ENCODE measurements at regions not wholly inside any gene's neighbourhood (a gene's known extent, or its start where the extent isn't known, plus 50 kb on each side); places are given as distances from the start of the nearest gene placed in this dataset.

GRCh38 chr18:73136134-73136533 lies 268.3 kb upstream of the NETO1 start:
- DNase-seq (ENCODE audit: low read depth), result no peak

- DNase-seq (ENCODE audit: low read depth), result peak; percentile 13
Observed at GRCh38 chr18:73124175-73124574, 256.4 kb upstream of the NETO1 start.

DNA sequence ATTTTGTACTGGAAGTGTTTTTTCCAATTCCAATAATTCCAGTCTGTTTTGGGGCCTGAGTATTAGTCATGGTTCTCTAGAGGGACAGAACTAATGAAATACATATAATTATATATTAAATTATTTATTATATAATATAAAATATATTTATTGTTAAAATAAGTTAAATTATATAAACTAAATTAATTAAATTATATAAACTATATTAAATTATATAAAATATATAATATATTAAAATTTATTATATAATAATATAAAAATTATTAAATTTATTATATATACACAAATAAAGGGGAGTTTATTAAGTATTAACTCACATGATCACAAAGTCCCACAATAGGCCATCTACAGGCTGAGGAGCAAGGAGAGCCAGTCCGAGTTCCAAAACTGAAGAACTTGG lies 253.4 kb upstream of the NETO1 start:
- DNase-seq (ENCODE audit: low read depth), result no peak

GRCh38 chr18:73120626-73121025 lies 252.8 kb upstream of the NETO1 start:
- DNase-seq (ENCODE audit: low read depth), result no peak

- DNase-seq (ENCODE audit: low read depth), result no peak
Observed at GRCh38 chr18:73119574-73119973, 251.8 kb upstream of the NETO1 start.

DNA sequence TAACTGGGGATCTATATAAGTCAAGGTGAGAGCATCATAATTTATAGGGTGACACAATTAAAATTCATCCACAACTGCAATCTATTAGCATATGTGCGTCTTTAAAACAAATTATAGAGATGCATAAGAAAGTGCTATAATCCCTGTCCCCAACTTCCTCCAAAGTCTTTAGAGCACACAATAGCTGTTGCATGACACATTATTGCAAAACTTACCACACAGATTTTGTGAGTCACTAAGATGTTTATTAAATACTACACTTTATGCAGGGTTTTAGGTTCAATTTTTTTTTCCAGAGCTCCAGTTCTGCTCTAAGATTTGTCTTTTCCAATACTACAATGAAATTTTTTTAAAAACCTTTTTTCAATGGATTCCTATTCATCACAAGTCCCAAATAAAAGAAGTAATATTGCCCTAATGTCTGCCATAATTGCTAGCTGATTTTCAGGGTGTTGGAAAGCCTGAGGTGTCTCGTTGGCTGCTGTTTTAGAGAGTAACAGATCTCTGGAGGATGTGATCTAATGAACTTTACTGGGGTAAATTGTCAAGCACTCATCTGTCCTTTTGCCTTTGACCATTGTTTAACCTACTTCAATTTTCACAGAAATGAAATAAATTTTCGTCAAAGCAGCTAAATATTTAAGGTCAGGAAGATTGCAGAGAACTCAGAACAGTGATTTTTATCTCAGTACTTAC lies 250.5 kb upstream of the NETO1 start:
- DNase-seq (ENCODE audit: low read depth), result peak; percentile 46

- no peak for DNase-seq (ENCODE audit: low read depth)
Observed at GRCh38 chr18:73110307-73110706, 242.5 kb upstream of the NETO1 start.

- peak; percentile 57 for DNase-seq (ENCODE audit: low read depth)
Observed at GRCh38 chr18:73101977-73102376, 234.2 kb upstream of the NETO1 start.

- DNase-seq (ENCODE audit: low read depth), result peak; percentile 69
Observed at GRCh38 chr18:73101491-73101890, 233.7 kb upstream of the NETO1 start.

GRCh38 chr18:73099759-73100158 lies 232.0 kb upstream of the NETO1 start:
- DNase-seq (ENCODE audit: low read depth), result no peak

DNA sequence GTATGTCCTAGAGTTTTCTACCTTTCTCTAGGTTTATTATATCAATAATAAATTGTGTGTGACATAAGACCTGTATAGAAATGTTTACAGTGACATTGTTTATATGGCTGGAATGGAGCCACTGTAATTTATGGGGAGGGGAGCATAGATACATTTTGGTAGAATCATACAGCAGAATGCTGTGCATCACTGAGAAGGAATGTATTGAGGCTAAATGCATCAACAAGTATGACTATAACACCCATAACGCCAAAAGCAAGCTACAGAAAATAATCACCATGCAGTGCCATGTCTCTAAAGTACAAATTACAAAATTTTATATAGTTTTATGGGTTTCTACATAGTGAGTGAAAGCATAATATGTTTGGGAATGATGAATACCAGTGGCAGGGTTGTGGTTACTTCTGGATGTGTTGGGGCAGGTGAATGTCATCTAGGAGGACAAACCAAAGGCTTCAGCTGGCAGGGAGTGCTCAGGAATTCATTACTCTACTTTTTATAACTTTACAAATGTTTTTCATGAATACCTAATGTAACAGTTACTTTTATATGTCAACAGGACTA lies 226.0 kb upstream of the NETO1 start:
- DNase-seq (ENCODE audit: low read depth), result no peak

- no peak for DNase-seq (ENCODE audit: low read depth)
Observed at GRCh38 chr18:73088445-73088844, 220.7 kb upstream of the NETO1 start.

DNA sequence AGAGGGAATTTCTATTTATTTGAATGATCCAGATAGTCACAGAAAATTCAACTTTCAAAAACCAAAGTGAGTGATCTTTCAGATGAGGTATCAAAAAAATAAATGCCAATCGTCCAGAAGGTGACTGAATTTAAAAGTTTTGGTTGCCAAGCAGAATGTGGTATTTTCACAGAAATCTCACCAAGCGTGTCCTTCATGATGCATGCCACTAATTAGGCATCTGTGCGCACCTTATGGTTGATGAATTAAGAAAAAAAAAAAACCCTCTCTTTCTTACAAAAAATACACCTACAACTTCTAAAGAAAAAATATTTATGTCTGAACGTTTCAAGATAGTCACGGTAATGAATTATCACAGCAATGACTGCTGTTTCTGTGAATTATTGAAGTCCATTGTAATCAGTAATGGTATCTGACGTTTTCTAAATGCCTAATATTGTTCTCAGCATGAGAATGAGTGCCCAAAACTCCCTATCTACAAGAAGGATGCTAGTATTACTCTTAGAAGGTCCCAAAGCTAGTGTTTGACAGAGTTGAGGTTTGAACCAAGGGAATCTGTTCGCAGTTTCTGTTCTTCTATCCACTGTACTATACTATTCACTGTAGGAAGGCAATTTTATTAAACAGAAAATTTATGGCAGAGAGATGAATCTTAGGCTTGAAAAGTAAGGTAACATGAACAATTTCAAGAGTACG lies 219.6 kb upstream of the NETO1 start:
- no peak for DNase-seq (ENCODE audit: low read depth)

DNA sequence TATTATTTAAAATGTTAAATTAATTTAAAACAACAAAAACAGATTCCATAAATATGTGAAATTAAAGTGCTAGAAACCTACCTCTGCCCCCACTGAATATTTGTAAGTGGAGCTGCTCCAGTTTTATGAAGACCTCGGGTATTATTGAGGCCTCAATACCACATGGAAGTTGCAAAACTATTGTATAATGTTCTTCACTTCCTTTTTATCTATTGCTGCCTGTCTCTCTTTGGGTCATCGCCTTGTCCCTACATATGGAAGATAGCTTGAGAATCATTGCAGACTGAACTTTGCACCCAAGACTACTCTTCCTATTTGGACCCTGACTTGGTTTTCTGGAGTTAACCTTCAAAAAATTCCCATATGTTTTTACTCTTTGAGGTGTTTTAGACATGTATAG lies 212.1 kb upstream of the NETO1 start:
- no peak for DNase-seq (ENCODE audit: low read depth)

- no peak for DNase-seq (ENCODE audit: low read depth)
Observed at GRCh38 chr18:73060666-73061288, 193.0 kb upstream of the NETO1 start.

DNA sequence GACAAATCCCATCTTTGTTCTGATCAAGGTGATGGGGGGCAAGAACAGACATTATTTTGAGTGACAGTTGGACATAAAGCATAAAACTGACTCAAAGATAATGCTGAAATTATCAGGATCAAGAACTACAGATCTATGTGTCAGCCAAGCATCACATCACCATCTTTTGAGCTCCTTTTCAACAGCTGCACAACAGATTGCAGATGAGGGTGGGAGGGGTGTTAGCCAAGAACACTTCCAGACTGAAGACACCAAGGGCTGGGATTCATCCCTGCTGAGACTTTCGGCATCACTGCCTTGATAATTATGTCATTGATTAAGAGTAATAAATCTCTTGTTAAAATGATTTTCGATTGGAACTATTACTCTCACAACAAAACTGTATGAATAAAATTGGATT lies 191.5 kb upstream of the NETO1 start:
- no peak for DNase-seq (ENCODE audit: low read depth)

DNA sequence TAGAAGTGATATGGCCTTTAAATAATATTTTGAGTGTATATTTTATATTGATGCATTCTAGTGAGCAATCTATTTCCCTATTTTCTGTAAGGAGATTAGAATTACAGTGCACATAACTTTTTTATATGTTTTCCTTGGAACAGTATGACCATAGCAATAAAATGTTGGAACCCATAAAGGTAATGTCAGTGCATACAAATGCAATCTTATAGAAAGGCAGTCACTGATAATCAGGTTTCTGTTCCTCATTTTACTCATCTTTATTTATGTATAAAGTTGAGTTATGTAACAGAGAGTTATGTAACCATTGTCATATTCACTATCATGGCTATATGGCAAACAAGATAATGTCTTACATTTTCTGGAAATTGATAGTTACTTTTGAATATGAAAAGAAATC lies 179.9 kb upstream of the NETO1 start:
- no peak for DNase-seq (ENCODE audit: low read depth)

- DNase-seq (ENCODE audit: low read depth), result no peak
Observed at GRCh38 chr18:73045037-73045436, 177.2 kb upstream of the NETO1 start.

- DNase-seq (ENCODE audit: low read depth), result no peak
Observed at GRCh38 chr18:73043611-73044010, 175.8 kb upstream of the NETO1 start.

DNA sequence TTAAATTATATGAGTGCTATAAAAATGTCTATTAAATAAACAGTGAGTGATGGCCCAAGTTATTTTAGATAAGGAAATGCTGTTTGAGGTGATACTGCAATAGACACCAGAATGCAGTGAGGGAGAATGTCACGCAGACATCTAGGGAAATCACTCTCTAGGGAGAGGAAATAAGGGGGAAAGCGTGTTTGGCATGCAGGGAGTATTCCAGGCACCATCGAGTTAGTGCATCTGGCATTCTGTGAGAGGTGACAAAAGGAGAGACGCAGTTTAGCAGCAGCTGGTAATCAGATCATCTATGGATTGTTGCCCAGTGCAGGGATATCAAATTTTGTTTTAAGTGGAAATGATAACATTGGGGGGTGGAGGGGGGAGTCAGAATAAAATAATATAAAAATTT lies 175.4 kb upstream of the NETO1 start:
- DNase-seq (ENCODE audit: low read depth), result no peak

DNA sequence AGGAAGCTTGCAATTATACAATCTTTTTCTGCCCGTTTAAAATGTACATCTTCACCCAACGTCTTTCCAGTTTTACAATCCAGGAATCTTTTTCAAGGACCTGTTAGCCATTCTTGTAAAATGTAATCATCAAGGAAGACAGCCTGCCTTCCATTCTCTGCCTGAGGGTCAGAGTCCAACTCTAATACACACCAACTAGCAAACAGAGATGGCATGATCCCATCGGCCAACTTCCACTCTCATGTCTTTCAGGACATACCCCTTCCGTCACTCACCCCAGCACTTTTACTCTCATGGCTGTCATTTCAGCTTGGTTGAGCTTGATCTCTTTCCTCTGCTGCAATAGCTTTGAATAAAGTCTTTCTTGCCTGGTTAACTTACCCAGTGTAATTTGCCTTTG lies 172.5 kb upstream of the NETO1 start:
- DNase-seq (ENCODE audit: low read depth), result no peak

DNA sequence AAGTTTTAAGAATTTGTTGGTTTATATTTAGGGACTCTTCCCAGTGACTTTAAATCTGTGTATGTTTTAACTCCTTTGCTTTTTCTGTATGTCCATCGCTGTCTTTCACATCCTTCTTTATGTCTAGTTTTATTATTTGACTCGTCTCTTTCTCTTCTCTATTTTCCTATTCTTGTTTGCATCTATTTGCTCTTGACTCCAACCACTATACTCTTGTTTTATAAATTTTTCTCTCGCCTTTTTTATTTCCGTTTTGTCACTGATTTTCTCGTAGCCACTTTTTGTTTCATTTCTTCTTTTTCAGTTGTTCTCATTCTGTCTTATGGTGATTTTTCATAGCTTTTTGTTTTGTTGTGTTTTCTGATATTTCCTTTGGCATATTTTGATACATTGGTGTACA lies 170.5 kb upstream of the NETO1 start:
- DNase-seq (ENCODE audit: low read depth), result no peak

DNA sequence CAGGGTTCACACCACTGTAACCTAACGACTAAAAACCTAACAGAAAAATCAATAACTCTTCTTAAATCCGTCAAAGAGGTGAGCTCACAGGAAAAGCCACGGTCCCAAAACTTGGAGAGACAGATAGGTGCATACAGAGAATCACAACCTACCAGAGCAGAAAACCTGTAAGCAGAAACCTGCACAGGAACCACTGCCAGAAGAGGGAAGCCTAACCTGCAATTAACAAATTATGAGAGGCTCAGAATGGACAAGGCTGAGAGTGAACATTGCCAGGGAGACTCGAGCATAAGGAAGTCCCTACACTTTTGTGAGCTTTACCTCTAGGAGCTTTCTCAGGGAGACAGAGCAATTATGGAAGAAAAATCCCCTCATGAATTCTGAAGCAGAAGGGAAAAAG lies 156.2 kb upstream of the NETO1 start:
- DNase-seq (ENCODE audit: low read depth), result no peak
